ENCODE measurements at regions not wholly inside any gene's neighbourhood (a gene's known extent, or its start where the extent isn't known, plus 50 kb on each side); places are given as distances from the start of the nearest gene placed in this dataset.

DNA sequence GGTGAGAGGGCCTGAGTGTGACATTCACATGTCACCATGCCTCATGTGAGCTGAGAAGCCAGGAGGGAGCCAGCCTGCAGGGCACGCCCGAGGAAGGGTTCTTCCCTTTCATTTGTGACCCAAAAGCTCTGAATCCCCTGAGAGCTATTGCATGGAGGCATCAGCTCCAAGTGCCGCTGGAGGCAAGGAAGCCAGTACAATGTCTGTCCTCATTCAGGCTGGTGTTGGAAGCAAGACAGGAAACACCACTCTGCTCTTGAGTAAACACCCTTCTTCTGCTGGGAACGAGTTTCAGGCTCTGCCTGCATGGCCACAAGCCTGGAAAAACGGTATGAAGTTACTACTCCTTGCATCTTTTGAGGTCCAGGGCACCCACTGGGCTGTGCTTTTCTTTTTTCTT is 83.8 kb upstream of the LARGE1 start:
- peaks cover 8% of the 10 kb centered on the region for H3K27me3 Mint-ChIP-seq
- no peak overlapping the region for H3K4me2 ChIP-seq (replicated peaks; ENCODE audit: low read depth, low read length, poor library complexity, severe bottlenecking)
- H3K9me3 Mint-ChIP-seq (ENCODE audit: insufficient read depth) = peaks cover 10% of the 10 kb centered on the region

DNA sequence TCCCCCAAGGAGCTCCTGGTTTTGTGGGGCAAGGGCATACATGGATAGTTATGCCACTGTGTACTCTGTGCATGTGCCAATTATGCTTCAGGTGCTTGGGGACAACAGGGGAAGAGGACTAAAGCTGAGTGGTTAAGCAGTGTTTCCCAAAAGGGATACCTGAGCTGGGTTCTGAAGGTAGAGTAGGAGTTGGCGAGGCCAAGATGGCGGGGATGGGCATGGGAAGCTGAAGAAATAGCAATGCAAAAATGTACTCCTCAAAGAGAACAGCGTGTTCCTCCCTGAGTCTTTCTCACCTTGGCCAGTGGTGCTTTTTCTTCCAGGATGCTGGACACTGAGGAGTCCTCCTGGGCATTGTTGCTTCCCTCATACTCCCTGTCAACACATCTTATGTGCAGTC is 90.0 kb upstream of the LARGE1 start:
- DNase-seq (no peak), ATAC-seq (ENCODE audit: low read depth) (no peak)
- TF ChIP-seq EZH2 (IDR thresholded peaks at IDR 0.05; ENCODE audit: borderline replicate concordance, insufficient read depth, low read depth, low read length, poor library complexity, severe bottlenecking) (no peak), CTCF (IDR thresholded peaks at IDR 0.05) (no peak)
- Mint-ChIP-seq H3K9me3 (ENCODE audit: insufficient read depth) (peaks cover 11% of the 10 kb centered on the region), H3K27ac (no peak overlapping the region), H3K27me3 (peaks cover 8% of the 10 kb centered on the region), H3K4me1 (no peaks in the 10 kb centered on the region), H3K4me3 (no peak overlapping the region)
- Histone ChIP-seq H3K4me1 (ENCODE audit: control insufficient read depth in 2 of 2, insufficient read depth in 2 of 2, low read length in 2 of 2) (no peaks in the 10 kb centered on the region), H3K36me3 (replicated peaks in 1 of 2; ENCODE audit: control extremely low read depth in 1 of 2, control insufficient read depth in 1 of 2, extremely low read depth in 1 of 2, insufficient read depth in 2 of 2, low read length in 1 of 2) (no peaks in the 10 kb centered on the region), H3K27ac (ENCODE audit: low read length in 2 of 2) (no peak overlapping the region), H3K27me3 (replicated peaks in 1 of 4; ENCODE audit: control extremely low read depth in 1 of 4, control insufficient read depth in 3 of 4, insufficient read depth in 4 of 4, low read length in 3 of 4) (no peaks in the 10 kb centered on the region), H3K9me3 (ENCODE audit: control extremely low read depth in 1 of 3, control insufficient read depth in 2 of 3, insufficient read depth in 1 of 3, low read length in 2 of 3) (peaks cover 5 to 10% (median 9%) of the 10 kb centered on the region in 3 donors), H3K4me2 (replicated peaks; ENCODE audit: low read depth, low read length, poor library complexity, severe bottlenecking) (no peak overlapping the region), H3K9ac (ENCODE audit: low read length) (no peak overlapping the region), H2AFZ (ENCODE audit: insufficient read depth, low read depth, low read length, poor library complexity, severe bottlenecking) (no peak overlapping the region), H3K79me2 (ENCODE audit: control insufficient read depth, insufficient read depth, low read length) (no peaks in the 10 kb centered on the region), H3K4me3 (ENCODE audit: control extremely low read depth in 1 of 5, extremely low read depth in 1 of 5, insufficient read depth in 1 of 5, low read depth in 2 of 5, low read length in 4 of 5) (no peak overlapping the region), H4K20me1 (ENCODE audit: control insufficient read depth, insufficient read depth, low read length, poor library complexity, severe bottlenecking) (no peaks in the 10 kb centered on the region)
- CTCF ChIA-PET = no interaction called here
- intact Hi-C loops (cut with micrococcal nuclease) = no loop called here
- POLR2A ChIA-PET = interaction anchor here (0.6 kb wide), 1 partner anchor 44 kb away, joined by 3 read pairs; no protein-coding TSS in a partner anchor
- WGBS (ENCODE audit: insufficient coverage) = no CpG with 5 or more reads among the region's 3 CpGs

More for the DNA sequence above, 83.8 kb upstream of the LARGE1 start:
- Histone ChIP-seq H3K27me3 (replicated peaks in 1 of 4; ENCODE audit: control extremely low read depth in 1 of 4, control insufficient read depth in 3 of 4, insufficient read depth in 4 of 4, low read length in 3 of 4) (no peaks in the 10 kb centered on the region), H3K9ac (ENCODE audit: low read length) (no peak overlapping the region), H3K4me3 (ENCODE audit: control extremely low read depth in 1 of 5, extremely low read depth in 1 of 5, insufficient read depth in 1 of 5, low read depth in 2 of 5, low read length in 4 of 5) (no peak overlapping the region), H3K36me3 (replicated peaks in 1 of 2; ENCODE audit: control extremely low read depth in 1 of 2, control insufficient read depth in 1 of 2, extremely low read depth in 1 of 2, insufficient read depth in 2 of 2, low read length in 1 of 2) (no peaks in the 10 kb centered on the region), H4K20me1 (ENCODE audit: control insufficient read depth, insufficient read depth, low read length, poor library complexity, severe bottlenecking) (no peaks in the 10 kb centered on the region), H3K4me1 (ENCODE audit: control insufficient read depth in 2 of 2, insufficient read depth in 2 of 2, low read length in 2 of 2) (no peaks in the 10 kb centered on the region), H2AFZ (ENCODE audit: insufficient read depth, low read depth, low read length, poor library complexity, severe bottlenecking) (no peak overlapping the region), H3K9me3 (ENCODE audit: control extremely low read depth in 1 of 3, control insufficient read depth in 2 of 3, insufficient read depth in 1 of 3, low read length in 2 of 3) (peaks cover 0 to 10% (median 8%) of the 10 kb centered on the region in 3 donors), H3K79me2 (ENCODE audit: control insufficient read depth, insufficient read depth, low read length) (no peaks in the 10 kb centered on the region), H3K27ac (ENCODE audit: low read length in 2 of 2) (no peak overlapping the region)
- no peak overlapping the region for H3K27ac Mint-ChIP-seq
- H3K4me1 Mint-ChIP-seq = no peaks in the 10 kb centered on the region
- TF ChIP-seq CTCF (IDR thresholded peaks at IDR 0.05) = no peak
- TF ChIP-seq EZH2 (IDR thresholded peaks at IDR 0.05; ENCODE audit: borderline replicate concordance, insufficient read depth, low read depth, low read length, poor library complexity, severe bottlenecking) = no peak
- H3K4me3 Mint-ChIP-seq = no peak overlapping the region
- DNase-seq = no peak
- CTCF ChIA-PET = no interaction called here
- ATAC-seq (ENCODE audit: low read depth) = no peak
- WGBS (ENCODE audit: insufficient coverage) = 35% methylated on average over 4 of the region's 5 CpGs
- intact Hi-C loops (cut with micrococcal nuclease) = no loop called here
- POLR2A ChIA-PET = no interaction called here

All from B cell (primary cell).